SU-DHL-6 (cell line): ENCODE measurements at regions not wholly inside any gene's neighbourhood (a gene's known extent, or its start where the extent isn't known, plus 50 kb on each side); places are given as distances from the start of the nearest gene placed in this dataset.

Experiments used
- CTCF ChIP-seq: fragments of 200-600 bp; sonication (generic); IDR thresholded peaks from one replicate; pipeline ENCODE4 v1.5.1; 2017; ENCODE audit warnings: antibody characterized with exemption, mild to moderate bottlenecking, low read length, moderate library complexity; ENCODE audit not compliant: insufficient read depth, poor library complexity, severe bottlenecking
- EZH2phosphoT487 ChIP-seq: fragments of 200-600 bp; sonication (generic), shearing (Covaris generic); conservative IDR thresholded peaks from 2 replicates; pipeline ENCODE4 v1.6.1; 2018; ENCODE audit warnings: mild to moderate bottlenecking, antibody characterized with exemption, low read length, moderate library complexity, mixed read lengths

- no peak for TF ChIP-seq CTCF
- no peak for TF ChIP-seq EZH2phosphoT487
Measured at GRCh38 chr5:38200872-38201557, 57.3 kb upstream of the EGFLAM start.
